ENCODE measurements at regions not wholly inside any gene's neighbourhood (a gene's known extent, or its start where the extent isn't known, plus 50 kb on each side); places are given as distances from the start of the nearest gene placed in this dataset.

- WGBS (ENCODE audit: extremely low coverage, insufficient coverage, insufficient read length): no CpG with 5 or more reads among the region's 6 CpGs
- H2AFZ ChIP-seq (ENCODE audit: insufficient read depth, low read length, poor library complexity): no peak overlapping the region
- no peaks in the 10 kb centered on the region for H3K79me1 ChIP-seq (ENCODE audit: low read length)
These were observed 94.9 kb upstream of the TBCA start for GRCh38 chr5:77871016-77871415.

GRCh38 chr5:77869116-77869798, 93.1 kb upstream of the TBCA start:
- no peaks in the 10 kb centered on the region for H3K79me2 ChIP-seq (ENCODE audit: control insufficient read depth, insufficient read depth, low read length, poor library complexity)
- no peak overlapping the region for H3K27ac ChIP-seq (ENCODE audit: low read depth, low read length)
- DNase-seq: no peak
- H4K12ac ChIP-seq (ENCODE audit: low read depth, low read length): no peak overlapping the region
- no peak overlapping the region for H3K4me3 ChIP-seq (ENCODE audit: low read depth, low read length)
- no peak overlapping the region for H3K9ac ChIP-seq (ENCODE audit: low read length)
- H4K8ac ChIP-seq (ENCODE audit: low read depth, low read length): no peak overlapping the region
- H3K9me3 ChIP-seq (ENCODE audit: insufficient read depth, low read depth, low read length): no peaks in the 10 kb centered on the region
- H3K79me1 ChIP-seq (ENCODE audit: low read length): no peaks in the 10 kb centered on the region
- peaks cover 0 to 4% of the 10 kb centered on the region in 2 experiments for H3K4me1 ChIP-seq (ENCODE audit: control insufficient read depth in 1 of 2, insufficient read depth in 2 of 2, low read length in 2 of 2)
- no peak overlapping the region for H3K4ac ChIP-seq (ENCODE audit: low read depth, low read length)
- no peak overlapping the region for H2BK120ac ChIP-seq (ENCODE audit: insufficient read depth, low read length, poor library complexity)
- no peak overlapping the region for H3K14ac ChIP-seq (ENCODE audit: low read length)
- H3K18ac ChIP-seq (ENCODE audit: low read length): no peak overlapping the region
- no peak overlapping the region for H2BK5ac ChIP-seq (ENCODE audit: low read depth, low read length, poor library complexity)
- no peak overlapping the region for H3K4me2 ChIP-seq (ENCODE audit: low read length)
- no peaks in the 10 kb centered on the region for H3K36me3 ChIP-seq (ENCODE audit: control insufficient read depth in 1 of 2, insufficient read depth in 2 of 2, low read length in 2 of 2)
- H3K27me3 ChIP-seq (ENCODE audit: insufficient read depth, low read length): no peaks in the 10 kb centered on the region
- WGBS (ENCODE audit: extremely low coverage, insufficient coverage, insufficient read length): no CpG with 5 or more reads among the region's 11 CpGs
- H2BK12ac ChIP-seq (ENCODE audit: low read length): no peak overlapping the region
- H2AFZ ChIP-seq (ENCODE audit: insufficient read depth, low read length, poor library complexity): no peak overlapping the region
- no peak overlapping the region for H3K23ac ChIP-seq (ENCODE audit: low read length)
- H2AK5ac ChIP-seq (ENCODE audit: low read length): no peak overlapping the region
- H4K91ac ChIP-seq (ENCODE audit: low read depth, low read length): no peak overlapping the region

More at GRCh38 chr5:77871016-77871415, 94.9 kb upstream of the TBCA start:
- H3K14ac ChIP-seq (ENCODE audit: low read length): no peak overlapping the region
- no peaks in the 10 kb centered on the region for H3K36me3 ChIP-seq (ENCODE audit: control insufficient read depth in 1 of 2, insufficient read depth in 2 of 2, low read length in 2 of 2)
- no peak overlapping the region for H3K23ac ChIP-seq (ENCODE audit: low read length)
- no peak overlapping the region for H4K8ac ChIP-seq (ENCODE audit: low read depth, low read length)
- no peaks in the 10 kb centered on the region for H3K79me2 ChIP-seq (ENCODE audit: control insufficient read depth, insufficient read depth, low read length, poor library complexity)
- no peaks in the 10 kb centered on the region for H3K9me3 ChIP-seq (ENCODE audit: insufficient read depth, low read depth, low read length)
- no peak overlapping the region for H2BK12ac ChIP-seq (ENCODE audit: low read length)
- no peak overlapping the region for H3K4me2 ChIP-seq (ENCODE audit: low read length)
- no peak overlapping the region for H3K27ac ChIP-seq (ENCODE audit: low read depth, low read length)
- H3K9ac ChIP-seq (ENCODE audit: low read length): no peak overlapping the region
- no peak overlapping the region for H2BK5ac ChIP-seq (ENCODE audit: low read depth, low read length, poor library complexity)
- H3K4me1 ChIP-seq (ENCODE audit: control insufficient read depth in 1 of 2, insufficient read depth in 2 of 2, low read length in 2 of 2): peaks cover 0 to 4% of the 10 kb centered on the region in 2 experiments
- no peak overlapping the region for H4K91ac ChIP-seq (ENCODE audit: low read depth, low read length)
- no peak overlapping the region for H2AK5ac ChIP-seq (ENCODE audit: low read length)
- H3K4ac ChIP-seq (ENCODE audit: low read depth, low read length): no peak overlapping the region
- no peaks in the 10 kb centered on the region for H3K27me3 ChIP-seq (ENCODE audit: insufficient read depth, low read length)
- DNase-seq: no peak
- no peak overlapping the region for H2BK120ac ChIP-seq (ENCODE audit: insufficient read depth, low read length, poor library complexity)
- no peak overlapping the region for H3K18ac ChIP-seq (ENCODE audit: low read length)
- H3K4me3 ChIP-seq (ENCODE audit: low read depth, low read length): no peak overlapping the region
- no peak overlapping the region for H4K12ac ChIP-seq (ENCODE audit: low read depth, low read length)

- no peak overlapping the region for H3K18ac ChIP-seq (ENCODE audit: low read length)
- H2BK12ac ChIP-seq (ENCODE audit: low read length): no peak overlapping the region
- H3K9me3 ChIP-seq (ENCODE audit: insufficient read depth, low read depth, low read length): no peaks in the 10 kb centered on the region
- no peaks in the 10 kb centered on the region for H3K79me2 ChIP-seq (ENCODE audit: control insufficient read depth, insufficient read depth, low read length, poor library complexity)
- H3K27ac ChIP-seq (ENCODE audit: low read depth, low read length): no peak overlapping the region
- DNase-seq: no peak
- no peak overlapping the region for H4K12ac ChIP-seq (ENCODE audit: low read depth, low read length)
- no peak overlapping the region for H3K14ac ChIP-seq (ENCODE audit: low read length)
- H2BK120ac ChIP-seq (ENCODE audit: insufficient read depth, low read length, poor library complexity): no peak overlapping the region
- H2BK5ac ChIP-seq (ENCODE audit: low read depth, low read length, poor library complexity): no peak overlapping the region
- H3K4me3 ChIP-seq (ENCODE audit: low read depth, low read length): no peak overlapping the region
- no peak overlapping the region for H4K8ac ChIP-seq (ENCODE audit: low read depth, low read length)
- WGBS (ENCODE audit: extremely low coverage, insufficient coverage, insufficient read length): no CpG with 5 or more reads among the region's 4 CpGs
- H3K4ac ChIP-seq (ENCODE audit: low read depth, low read length): no peak overlapping the region
- H3K27me3 ChIP-seq (ENCODE audit: insufficient read depth, low read length): no peaks in the 10 kb centered on the region
- no peak overlapping the region for H3K23ac ChIP-seq (ENCODE audit: low read length)
- no peak overlapping the region for H2AFZ ChIP-seq (ENCODE audit: insufficient read depth, low read length, poor library complexity)
- no peak overlapping the region for H3K9ac ChIP-seq (ENCODE audit: low read length)
- peaks cover 0 to 4% of the 10 kb centered on the region in 2 experiments for H3K4me1 ChIP-seq (ENCODE audit: control insufficient read depth in 1 of 2, insufficient read depth in 2 of 2, low read length in 2 of 2)
- H3K79me1 ChIP-seq (ENCODE audit: low read length): no peaks in the 10 kb centered on the region
- H2AK5ac ChIP-seq (ENCODE audit: low read length): no peak overlapping the region
- no peak overlapping the region for H4K91ac ChIP-seq (ENCODE audit: low read depth, low read length)
- H3K4me2 ChIP-seq (ENCODE audit: low read length): no peak overlapping the region
- H3K36me3 ChIP-seq (ENCODE audit: control insufficient read depth in 1 of 2, insufficient read depth in 2 of 2, low read length in 2 of 2): no peaks in the 10 kb centered on the region
These were observed 91.8 kb upstream of the TBCA start for GRCh38 chr5:77867914-77868313.

- H3K9me3 ChIP-seq (ENCODE audit: insufficient read depth, low read depth, low read length): no peaks in the 10 kb centered on the region
- no peak overlapping the region for H3K14ac ChIP-seq (ENCODE audit: low read length)
- H4K12ac ChIP-seq (ENCODE audit: low read depth, low read length): no peak overlapping the region
- no peaks in the 10 kb centered on the region for H3K27me3 ChIP-seq (ENCODE audit: insufficient read depth, low read length)
- no peak overlapping the region for H2BK5ac ChIP-seq (ENCODE audit: low read depth, low read length, poor library complexity)
- H4K91ac ChIP-seq (ENCODE audit: low read depth, low read length): no peak overlapping the region
- H2BK120ac ChIP-seq (ENCODE audit: insufficient read depth, low read length, poor library complexity): no peak overlapping the region
- no peak overlapping the region for H4K8ac ChIP-seq (ENCODE audit: low read depth, low read length)
- no peak overlapping the region for H3K9ac ChIP-seq (ENCODE audit: low read length)
- no peak overlapping the region for H2AK5ac ChIP-seq (ENCODE audit: low read length)
- no peak overlapping the region for H3K4ac ChIP-seq (ENCODE audit: low read depth, low read length)
- no CpG with 5 or more reads among the region's 2 CpGs for WGBS (ENCODE audit: extremely low coverage, insufficient coverage, insufficient read length)
- H2AFZ ChIP-seq (ENCODE audit: insufficient read depth, low read length, poor library complexity): no peak overlapping the region
- peaks cover 0 to 4% of the 10 kb centered on the region in 2 experiments for H3K4me1 ChIP-seq (ENCODE audit: control insufficient read depth in 1 of 2, insufficient read depth in 2 of 2, low read length in 2 of 2)
- no peak overlapping the region for H3K4me3 ChIP-seq (ENCODE audit: low read depth, low read length)
- no peak overlapping the region for H3K23ac ChIP-seq (ENCODE audit: low read length)
- H2BK12ac ChIP-seq (ENCODE audit: low read length): no peak overlapping the region
- no peaks in the 10 kb centered on the region for H3K36me3 ChIP-seq (ENCODE audit: control insufficient read depth in 1 of 2, insufficient read depth in 2 of 2, low read length in 2 of 2)
- no peak overlapping the region for H3K18ac ChIP-seq (ENCODE audit: low read length)
- no peaks in the 10 kb centered on the region for H3K79me2 ChIP-seq (ENCODE audit: control insufficient read depth, insufficient read depth, low read length, poor library complexity)
- DNase-seq: peak in 1 of 2 donors; percentile 26
- no peaks in the 10 kb centered on the region for H3K79me1 ChIP-seq (ENCODE audit: low read length)
- no peak overlapping the region for H3K27ac ChIP-seq (ENCODE audit: low read depth, low read length)
- no peak overlapping the region for H3K4me2 ChIP-seq (ENCODE audit: low read length)
These were observed 91.1 kb upstream of the TBCA start for GRCh38 chr5:77867194-77867691.
